ENCODE measurements at regions not wholly inside any gene's neighbourhood (a gene's known extent, or its start where the extent isn't known, plus 50 kb on each side); places are given as distances from the start of the nearest gene placed in this dataset.

GRCh38 chr12:74144396-74144795 lies 393.2 kb upstream of the ATXN7L3B start:
- Histone ChIP-seq H3K27me3 (no peaks in the 10 kb centered on the region), H3K4me1 (no peaks in the 10 kb centered on the region), H3K9me3 (no peaks in the 10 kb centered on the region), H3K4me3 (no peak overlapping the region), H3K36me3 (no peaks in the 10 kb centered on the region), H3K27ac (no peak overlapping the region)
- TF ChIP-seq CTCF (IDR thresholded peaks at IDR 0.05), result no peak
- TF ChIP-seq POLR2AphosphoS5 (IDR thresholded peaks at IDR 0.05), result no peak
- 92 to 93% methylated on average over 4 of the region's 4 CpGs for WGBS, 2 donors
- ATAC-seq (ENCODE audit: low FRiP score in 2 of 2) (no peak), DNase-seq (no peak)

GRCh38 chr12:74145328-74145727 lies 392.3 kb upstream of the ATXN7L3B start:
- H3K27ac ChIP-seq, result no peak overlapping the region
- no peaks in the 10 kb centered on the region for H3K9me3 ChIP-seq
- no peak for TF ChIP-seq POLR2A (IDR thresholded peaks at IDR 0.05)
- no peak for TF ChIP-seq POLR2AphosphoS5 (IDR thresholded peaks at IDR 0.05)
- TF ChIP-seq EP300 (IDR thresholded peaks at IDR 0.05), result no peak
- no peak for TF ChIP-seq CTCF (IDR thresholded peaks at IDR 0.05)
- ATAC-seq (ENCODE audit: low FRiP score in 2 of 2), result no peak
- 36 to 49% methylated on average over 1 of the region's 1 CpG for WGBS, 2 donors
- H3K27me3 ChIP-seq, result no peaks in the 10 kb centered on the region
- no peaks in the 10 kb centered on the region for H3K36me3 ChIP-seq
- H3K4me1 ChIP-seq, result no peaks in the 10 kb centered on the region
- no peak overlapping the region for H3K4me3 ChIP-seq
- no peak for DNase-seq

- 63 to 70% methylated on average over 2 of the region's 2 CpGs for WGBS, 2 donors
Observed at GRCh38 chr12:74148849-74149248, 388.8 kb upstream of the ATXN7L3B start.

GRCh38 chr12:74152370-74152769 lies 385.3 kb upstream of the ATXN7L3B start:
- H3K4me1 ChIP-seq, result no peaks in the 10 kb centered on the region
- DNase-seq (no peak), ATAC-seq (ENCODE audit: low FRiP score in 2 of 2) (no peak)
- H3K27ac ChIP-seq, result no peak overlapping the region
- H3K9me3 ChIP-seq, result no peaks in the 10 kb centered on the region
- H3K36me3 ChIP-seq, result no peaks in the 10 kb centered on the region
- H3K27me3 ChIP-seq, result no peaks in the 10 kb centered on the region
- H3K4me3 ChIP-seq, result no peak overlapping the region
- TF ChIP-seq POLR2A (IDR thresholded peaks at IDR 0.05) (no peak), POLR2AphosphoS5 (IDR thresholded peaks at IDR 0.05) (no peak), CTCF (IDR thresholded peaks at IDR 0.05) (no peak), EP300 (IDR thresholded peaks at IDR 0.05) (no peak)
- WGBS, 2 donors, result 55 to 70% methylated on average over 2 of the region's 2 CpGs

More at GRCh38 chr12:74148849-74149248, 388.8 kb upstream of the ATXN7L3B start:
- Histone ChIP-seq H3K9me3 (no peaks in the 10 kb centered on the region), H3K36me3 (no peaks in the 10 kb centered on the region), H3K4me3 (no peak overlapping the region), H3K27me3 (no peaks in the 10 kb centered on the region), H3K4me1 (no peaks in the 10 kb centered on the region), H3K27ac (no peak overlapping the region)
- no peak for DNase-seq
- TF ChIP-seq POLR2A (IDR thresholded peaks at IDR 0.05) (no peak), CTCF (IDR thresholded peaks at IDR 0.05) (no peak), EP300 (IDR thresholded peaks at IDR 0.05) (no peak)
- ATAC-seq (ENCODE audit: low FRiP score in 2 of 2), result no peak

GRCh38 chr12:74166096-74166495 lies 371.5 kb upstream of the ATXN7L3B start:
- TF ChIP-seq EP300 (IDR thresholded peaks at IDR 0.05), result no peak
- TF ChIP-seq CTCF (IDR thresholded peaks at IDR 0.05), result no peak
- TF ChIP-seq POLR2AphosphoS5 (IDR thresholded peaks at IDR 0.05), result no peak
- TF ChIP-seq POLR2A (IDR thresholded peaks at IDR 0.05), result no peak
- Histone ChIP-seq H3K4me3 (no peak overlapping the region), H3K27me3 (no peaks in the 10 kb centered on the region), H3K4me1 (no peaks in the 10 kb centered on the region), H3K36me3 (no peaks in the 10 kb centered on the region), H3K9me3 (peaks cover 0 to 4% (median 0%) of the 10 kb centered on the region in 4 donors), H3K27ac (no peak overlapping the region)
- ATAC-seq (ENCODE audit: low FRiP score in 2 of 2) (no peak), DNase-seq (no peak)
- 80 to 86% methylated on average over 2 of the region's 2 CpGs for WGBS, 2 donors
